ENCODE measurements at regions not wholly inside any gene's neighbourhood (a gene's known extent, or its start where the extent isn't known, plus 50 kb on each side); places are given as distances from the start of the nearest gene placed in this dataset.
"Not testable (repeated sequence)": the region's sequence is repeated elsewhere in the genome, so short reads cannot be mapped to it uniquely, and the experiment has no call there.

DNA sequence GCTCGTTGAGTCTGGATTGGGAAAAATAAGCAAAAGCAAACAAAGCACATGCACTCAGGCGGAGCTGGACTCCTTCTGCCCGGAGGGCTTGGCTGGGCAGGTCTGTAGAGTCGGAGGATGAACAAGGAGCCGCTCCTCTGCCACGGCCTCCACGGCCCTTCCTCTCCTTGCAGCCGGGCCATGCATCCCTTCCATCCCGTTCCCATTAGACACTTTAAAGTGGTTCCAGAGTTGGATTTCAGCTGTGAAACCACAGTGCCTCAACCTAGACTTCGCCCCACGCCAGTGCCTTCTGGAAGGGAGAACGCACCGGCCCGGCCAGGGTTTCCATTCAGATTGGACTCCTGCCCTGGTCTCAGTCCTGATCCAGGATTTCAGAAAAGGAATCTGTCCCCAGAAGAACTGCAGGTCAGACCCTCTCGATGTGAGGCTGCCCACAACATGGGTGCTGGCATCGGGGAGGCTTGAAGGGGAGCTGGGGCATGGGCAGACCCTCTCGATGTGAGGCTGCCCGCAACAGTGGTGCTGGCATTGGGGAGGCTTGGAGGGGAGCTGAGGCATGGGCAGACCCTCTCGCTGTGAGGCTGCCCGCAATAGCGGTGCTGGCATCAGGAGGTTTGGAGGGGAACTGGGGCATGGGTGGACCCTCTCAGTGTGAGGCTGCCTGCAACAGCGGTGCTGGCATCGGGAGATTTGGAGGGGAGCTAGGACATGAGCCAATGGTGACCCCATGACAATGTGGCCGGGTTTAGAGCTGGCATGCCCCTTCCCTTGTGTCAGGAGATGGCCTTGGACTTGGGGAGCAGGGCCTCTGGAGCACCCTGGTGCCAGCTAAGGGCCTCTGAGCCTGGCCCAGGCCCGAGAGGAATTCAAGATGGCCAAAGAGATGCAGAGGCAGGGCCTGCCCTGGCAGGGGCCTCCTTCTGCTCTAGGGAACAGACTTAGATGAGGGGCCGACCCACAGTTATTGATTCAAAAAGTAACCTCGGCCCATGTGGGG, 304.5 kb downstream of the NDUFA10 start:
- Mint-ChIP-seq H3K4me3 (no peak overlapping the region), H3K9me3 (peaks cover 10% of the 10 kb centered on the region), H3K4me1 (no peaks in the 10 kb centered on the region), H3K27me3 (no peaks in the 10 kb centered on the region), H3K27ac (no peak overlapping the region), H3K36me3 (ENCODE audit: low read depth) (no peaks in the 10 kb centered on the region)
- CTCF ChIA-PET: no interaction called here
- POLR2A ChIA-PET: no interaction called here
- DNase-seq: no peak

DNA sequence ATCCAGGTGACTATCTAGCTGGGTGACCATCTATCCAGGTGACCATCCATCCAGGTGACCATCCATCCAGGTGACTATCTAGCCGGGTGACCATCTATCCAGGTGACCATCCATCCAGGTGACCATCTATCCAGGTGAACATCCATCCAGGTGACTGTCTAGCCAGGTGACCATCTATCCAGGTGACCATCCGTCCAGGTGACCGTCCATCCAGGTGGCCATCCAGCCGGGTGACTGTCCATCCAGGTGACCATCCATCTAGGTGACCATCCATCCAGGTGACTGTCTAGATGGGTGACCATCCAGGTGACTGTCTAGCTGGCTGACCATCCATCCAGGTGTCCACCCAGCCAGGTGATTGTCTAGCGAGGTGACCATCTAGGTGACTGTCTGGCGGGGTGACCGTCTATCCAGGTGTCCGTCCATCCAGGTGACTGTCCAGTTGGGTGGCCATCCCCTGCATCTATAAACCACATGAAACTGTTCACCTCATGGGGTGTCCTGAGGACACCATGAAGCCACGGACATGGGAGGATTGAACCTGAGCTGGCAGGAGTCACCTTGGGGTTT, 305.3 kb downstream of the NDUFA10 start:
- Mint-ChIP-seq H3K27me3 (no peaks in the 10 kb centered on the region), H3K9me3 (peaks cover 10% of the 10 kb centered on the region), H3K27ac (no peak overlapping the region), H3K4me3 (no peak overlapping the region), H3K36me3 (ENCODE audit: low read depth) (no peaks in the 10 kb centered on the region), H3K4me1 (no peaks in the 10 kb centered on the region)
- POLR2A ChIA-PET: no interaction called here
- CTCF ChIA-PET: no interaction called here
- peak; percentile 5 for DNase-seq

DNA sequence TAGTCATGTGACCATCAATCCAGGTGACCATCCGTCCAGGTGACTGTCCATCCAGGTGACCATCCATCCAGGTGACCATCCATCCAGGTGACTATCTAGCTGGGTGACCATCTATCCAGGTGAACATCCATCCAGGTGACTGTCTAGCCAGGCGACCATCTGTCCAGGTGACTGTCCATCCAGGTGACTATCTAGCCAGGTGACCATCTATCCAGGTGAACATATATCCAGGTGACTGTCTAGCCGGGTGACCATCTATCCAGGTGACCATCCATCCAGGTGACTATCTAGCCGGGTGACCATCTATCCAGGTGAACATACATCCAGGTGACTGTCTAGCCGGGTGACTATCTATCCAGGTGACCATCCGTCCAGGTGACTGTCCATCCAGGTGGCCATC, 306.2 kb downstream of the NDUFA10 start:
- H3K4me1 Mint-ChIP-seq; H3K27me3 Mint-ChIP-seq; H3K4me3 Mint-ChIP-seq; H3K36me3 Mint-ChIP-seq (ENCODE audit: low read depth); DNase-seq; H3K27ac Mint-ChIP-seq; CTCF ChIA-PET; POLR2A ChIA-PET: not testable (repeated sequence)
- H3K9me3 Mint-ChIP-seq: peaks cover 15% of the 10 kb centered on the region

DNA sequence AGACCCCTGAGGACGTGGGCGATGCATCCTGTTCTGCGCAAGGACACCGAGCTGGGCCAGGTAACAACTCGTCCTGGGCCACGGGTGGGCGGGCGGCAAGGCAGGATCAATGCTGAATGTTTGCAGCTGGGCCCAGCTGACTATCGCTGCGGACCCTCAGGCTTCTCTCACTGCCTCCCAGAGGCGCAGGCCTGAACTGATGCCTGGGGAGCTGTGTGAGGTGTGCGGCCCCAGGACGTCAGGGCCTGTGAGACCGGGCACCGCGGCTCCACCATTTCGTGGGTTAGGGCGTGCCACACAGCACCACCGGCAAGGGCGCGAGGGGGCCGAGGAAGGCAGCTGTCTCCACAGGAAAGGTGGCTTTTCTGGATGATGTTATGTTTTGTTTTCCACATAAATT, 307.4 kb downstream of the NDUFA10 start:
- Mint-ChIP-seq H3K4me3 (no peak overlapping the region), H3K4me1 (no peaks in the 10 kb centered on the region), H3K9me3 (peaks cover 16% of the 10 kb centered on the region), H3K36me3 (ENCODE audit: low read depth) (no peaks in the 10 kb centered on the region), H3K27ac (no peak overlapping the region), H3K27me3 (no peaks in the 10 kb centered on the region)
- CTCF ChIA-PET: no interaction called here
- no peak for DNase-seq
- POLR2A ChIA-PET: no interaction called here

DNA sequence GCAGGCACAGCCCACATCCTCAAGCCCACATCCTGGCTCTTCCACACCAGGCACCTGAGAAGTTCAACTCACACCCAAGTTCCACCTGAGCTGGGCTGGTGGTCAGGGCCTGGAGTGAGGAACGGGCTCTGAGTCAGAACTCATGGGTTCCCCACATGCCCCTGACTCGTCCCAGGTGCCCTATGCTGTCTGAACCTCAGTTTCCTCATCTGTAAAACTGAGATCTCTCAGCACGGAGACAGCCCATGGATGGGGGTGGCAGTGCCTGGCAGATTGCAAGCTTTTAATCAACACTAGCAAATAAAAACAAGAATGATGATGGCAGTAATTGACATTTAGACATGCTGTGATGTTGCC, 307.8 kb downstream of the NDUFA10 start:
- no peaks in the 10 kb centered on the region for H3K27me3 Mint-ChIP-seq
- CTCF ChIA-PET: no interaction called here
- H3K4me3 Mint-ChIP-seq: no peak overlapping the region
- no peak overlapping the region for H3K27ac Mint-ChIP-seq
- no peaks in the 10 kb centered on the region for H3K36me3 Mint-ChIP-seq (ENCODE audit: low read depth)
- POLR2A ChIA-PET: no interaction called here
- no peaks in the 10 kb centered on the region for H3K4me1 Mint-ChIP-seq
- H3K9me3 Mint-ChIP-seq: peaks cover 16% of the 10 kb centered on the region
- DNase-seq: no peak

DNA sequence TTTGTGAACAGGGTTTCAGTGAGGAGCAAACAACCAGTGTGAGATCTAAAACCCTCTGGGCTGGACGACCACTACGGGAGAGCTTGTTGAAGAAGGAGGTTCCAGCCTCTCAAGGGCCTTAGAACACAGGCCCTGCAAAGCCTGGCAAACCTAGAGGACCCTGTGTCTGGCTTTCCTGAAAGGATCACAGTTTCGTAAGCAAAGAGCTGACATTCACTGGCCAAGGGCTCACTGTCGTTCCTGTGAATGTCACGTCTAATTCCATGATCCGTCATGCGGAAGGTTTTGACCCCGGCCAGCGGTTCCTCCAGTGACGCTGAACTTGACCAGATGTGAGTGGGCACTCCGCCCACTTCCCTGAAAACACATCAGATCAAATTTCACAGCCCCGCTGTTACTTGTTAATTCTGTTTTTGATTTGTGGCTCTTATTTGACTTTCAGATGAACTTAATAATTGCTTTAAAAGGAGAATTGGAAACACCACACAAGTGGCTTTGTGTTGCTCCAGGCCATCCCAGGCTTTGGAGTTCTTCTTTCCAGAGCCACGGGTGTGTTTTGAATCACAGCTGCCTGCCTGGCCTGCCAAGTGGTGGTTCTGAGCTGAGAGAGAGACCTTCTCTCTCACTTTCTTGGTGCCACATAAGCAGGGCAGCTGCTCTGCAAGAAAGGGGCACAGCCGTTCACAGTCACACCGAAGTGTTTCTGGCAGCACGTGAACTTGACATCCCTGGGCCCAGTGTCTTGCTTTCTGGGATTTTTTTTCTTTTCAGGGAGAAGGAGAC, 308.4 kb downstream of the NDUFA10 start:
- peaks cover 16% of the 10 kb centered on the region for H3K9me3 Mint-ChIP-seq
- H3K4me3 Mint-ChIP-seq: no peak overlapping the region
- CTCF ChIA-PET: no interaction called here
- no peak for DNase-seq
- H3K27ac Mint-ChIP-seq: no peak overlapping the region
- no peaks in the 10 kb centered on the region for H3K4me1 Mint-ChIP-seq
- H3K27me3 Mint-ChIP-seq: peaks cover under 1% of the 10 kb centered on the region
- POLR2A ChIA-PET: no interaction called here
- no peaks in the 10 kb centered on the region for H3K36me3 Mint-ChIP-seq (ENCODE audit: low read depth)

DNA sequence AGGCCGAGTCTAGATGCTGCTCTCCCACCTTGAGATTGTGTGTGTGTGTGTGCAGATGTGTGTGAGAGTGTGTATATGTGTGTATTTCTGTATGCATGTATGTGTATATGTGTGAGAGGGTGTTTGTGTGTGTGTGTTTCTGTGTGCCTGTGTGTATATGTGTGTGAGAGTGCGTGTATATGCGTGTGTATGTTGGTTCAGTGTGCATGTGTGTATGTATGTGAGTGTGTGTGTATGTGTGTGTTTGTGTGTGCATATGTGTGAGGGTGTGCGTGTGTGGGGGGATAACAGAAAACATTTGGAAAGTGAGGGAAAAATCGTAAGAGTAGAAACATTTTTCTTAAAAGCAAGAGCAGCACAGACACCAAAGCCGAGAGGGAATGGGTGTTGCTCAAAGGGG, 309.1 kb downstream of the NDUFA10 start:
- H3K4me1 Mint-ChIP-seq: no peaks in the 10 kb centered on the region
- ChIA-PET POLR2A (no interaction called here), CTCF (no interaction called here)
- no peak for DNase-seq
- H3K9me3 Mint-ChIP-seq: peaks cover 16% of the 10 kb centered on the region
- H3K27me3 Mint-ChIP-seq: peaks cover 8% of the 10 kb centered on the region
- no peak overlapping the region for H3K27ac Mint-ChIP-seq
- H3K4me3 Mint-ChIP-seq: no peak overlapping the region
- H3K36me3 Mint-ChIP-seq (ENCODE audit: low read depth): no peaks in the 10 kb centered on the region

DNA sequence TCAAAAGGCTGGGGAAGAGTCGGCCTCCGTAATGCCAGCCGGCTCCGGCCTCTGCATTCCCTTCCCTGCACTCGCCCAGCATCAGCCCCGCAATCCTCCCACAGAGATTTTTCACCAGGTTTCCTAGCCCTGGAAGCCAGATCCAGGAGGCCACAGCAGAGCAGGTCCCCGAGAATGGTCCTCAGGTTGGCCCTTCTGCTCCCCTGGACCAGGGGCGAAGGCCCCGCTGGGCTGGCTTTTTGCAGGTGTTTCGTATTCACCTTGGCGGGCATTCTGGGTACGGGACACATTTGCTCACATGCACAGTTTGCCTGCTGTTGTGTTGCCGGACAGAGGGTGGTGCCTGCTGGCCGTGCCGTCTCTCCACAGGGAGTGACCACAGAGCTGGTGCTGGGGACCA, 309.5 kb downstream of the NDUFA10 start:
- Mint-ChIP-seq H3K36me3 (ENCODE audit: low read depth) (no peaks in the 10 kb centered on the region), H3K27me3 (peaks cover 12% of the 10 kb centered on the region), H3K27ac (no peak overlapping the region), H3K9me3 (peaks cover 16% of the 10 kb centered on the region), H3K4me3 (no peak overlapping the region), H3K4me1 (no peaks in the 10 kb centered on the region)
- no peak for DNase-seq
- ChIA-PET CTCF (no interaction called here), POLR2A (no interaction called here)

DNA sequence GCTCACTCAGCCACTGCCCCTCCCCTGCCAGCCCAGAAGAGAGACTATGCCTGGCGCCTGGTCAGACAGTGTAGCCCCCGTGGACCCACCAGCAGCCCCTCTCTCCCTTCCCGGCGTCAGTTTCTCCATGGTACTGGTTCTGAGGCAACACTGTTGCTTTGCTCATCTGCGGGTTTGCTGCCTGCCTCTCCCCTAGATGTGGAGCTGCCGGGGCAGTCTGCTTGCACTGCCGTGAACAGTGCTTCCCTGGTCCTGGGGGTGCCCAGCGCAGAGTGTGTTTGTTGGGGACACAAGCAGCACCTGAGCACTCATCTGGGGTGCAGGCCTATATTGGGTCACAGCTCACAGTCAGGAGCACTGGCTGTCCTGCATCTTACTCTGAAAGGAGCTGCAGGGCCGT, 309.9 kb downstream of the NDUFA10 start:
- H3K4me3 Mint-ChIP-seq: no peak overlapping the region

DNA sequence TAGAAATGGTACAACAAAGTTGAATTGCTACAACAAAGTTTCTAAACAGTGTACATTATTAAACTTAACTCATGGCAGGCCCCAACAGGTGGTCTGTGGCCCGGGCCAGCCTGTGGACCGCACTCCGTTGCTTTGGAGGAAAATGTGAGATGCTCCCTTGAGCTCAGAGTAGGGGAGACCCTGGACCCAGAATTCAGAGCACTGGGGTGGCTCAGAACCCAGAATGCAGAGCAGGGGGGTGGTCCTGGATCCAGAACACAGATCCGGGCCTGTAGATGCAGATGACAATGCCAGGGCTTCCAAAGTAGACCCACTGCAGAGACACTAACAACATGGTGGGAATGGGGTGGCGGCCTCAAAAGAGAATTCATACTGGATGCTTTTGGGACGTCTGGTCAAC, 311.0 kb downstream of the NDUFA10 start:
- no peak overlapping the region for H3K4me3 Mint-ChIP-seq
- ChIA-PET CTCF (no interaction called here), POLR2A (no interaction called here)
- no peak overlapping the region for H3K27ac Mint-ChIP-seq
- no peaks in the 10 kb centered on the region for H3K36me3 Mint-ChIP-seq (ENCODE audit: low read depth)
- H3K9me3 Mint-ChIP-seq: peaks cover 13% of the 10 kb centered on the region
- no peaks in the 10 kb centered on the region for H3K4me1 Mint-ChIP-seq
- peaks cover 21% of the 10 kb centered on the region for H3K27me3 Mint-ChIP-seq
- no peak for DNase-seq

More for the DNA sequence above, 309.9 kb downstream of the NDUFA10 start:
- Mint-ChIP-seq H3K27ac (no peak overlapping the region), H3K36me3 (ENCODE audit: low read depth) (no peaks in the 10 kb centered on the region), H3K4me1 (no peaks in the 10 kb centered on the region), H3K9me3 (peaks cover 16% of the 10 kb centered on the region), H3K27me3 (peaks cover 12% of the 10 kb centered on the region)
- no peak for DNase-seq
- POLR2A ChIA-PET: no interaction called here
- CTCF ChIA-PET: no interaction called here

DNA sequence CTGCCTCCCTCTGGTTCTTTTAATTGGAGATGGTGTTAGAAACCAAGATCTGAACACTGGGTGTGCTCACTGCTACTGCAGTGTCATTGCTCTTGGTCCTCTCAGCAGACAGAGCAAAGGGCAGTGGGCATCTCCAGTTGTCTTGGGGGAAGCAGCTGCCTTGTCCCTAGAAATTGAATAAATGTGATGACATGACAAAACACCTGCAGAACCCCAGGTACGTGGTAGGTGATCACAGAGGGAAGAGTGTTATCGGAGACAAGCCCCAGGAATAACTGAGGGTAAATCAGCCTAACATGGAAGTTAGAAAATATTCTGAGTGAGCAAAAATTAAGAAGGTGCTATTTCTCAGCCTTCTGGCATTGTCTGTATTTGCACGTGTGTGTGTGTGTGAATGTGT, 311.9 kb upstream of the HDAC4 start:
- no peak for DNase-seq
- Mint-ChIP-seq H3K36me3 (ENCODE audit: low read depth) (no peaks in the 10 kb centered on the region), H3K4me3 (no peak overlapping the region), H3K27me3 (peaks cover 22% of the 10 kb centered on the region), H3K27ac (no peak overlapping the region), H3K9me3 (peaks cover 13% of the 10 kb centered on the region), H3K4me1 (no peaks in the 10 kb centered on the region)
- ChIA-PET POLR2A (no interaction called here), CTCF (no interaction called here)

DNA sequence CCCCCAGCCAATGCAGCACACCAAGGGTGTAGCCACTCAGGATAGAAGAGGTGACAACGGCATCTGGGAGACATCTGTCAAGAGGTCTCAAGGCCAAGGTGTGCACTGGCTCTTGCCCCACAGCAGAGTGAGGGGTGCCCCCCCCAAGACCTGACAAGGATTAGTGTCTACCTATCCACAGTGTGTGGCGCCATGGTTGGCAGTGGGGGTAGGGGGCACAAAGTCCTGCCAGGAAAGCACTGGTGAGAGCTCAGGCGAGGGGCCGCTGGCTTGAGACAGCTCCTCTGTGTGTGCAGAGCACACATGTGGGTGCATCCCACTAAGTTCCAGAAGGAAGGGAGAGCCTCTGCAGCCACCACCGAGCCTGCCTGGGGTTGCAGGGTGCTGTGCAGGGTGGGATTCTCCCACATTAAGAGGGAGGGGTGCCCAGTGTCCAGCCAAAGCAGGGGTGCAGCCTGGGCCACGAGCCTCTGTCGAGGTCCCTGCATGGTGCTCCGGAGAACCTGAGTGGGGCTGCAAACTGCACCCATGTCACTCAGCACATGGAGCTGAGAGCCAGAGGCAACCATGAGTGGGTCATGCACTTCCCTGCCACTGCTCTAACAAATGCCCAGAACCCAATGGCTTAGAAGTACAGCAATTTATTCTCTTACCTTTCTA, 311.2 kb upstream of the HDAC4 start:
- H3K4me1 Mint-ChIP-seq: no peaks in the 10 kb centered on the region
- peaks cover 22% of the 10 kb centered on the region for H3K27me3 Mint-ChIP-seq
- peaks cover 13% of the 10 kb centered on the region for H3K9me3 Mint-ChIP-seq
- no peaks in the 10 kb centered on the region for H3K36me3 Mint-ChIP-seq (ENCODE audit: low read depth)
- no peak overlapping the region for H3K27ac Mint-ChIP-seq
- ChIA-PET POLR2A (no interaction called here), CTCF (no interaction called here)
- no peak overlapping the region for H3K4me3 Mint-ChIP-seq
- no peak for DNase-seq
